K562 (cell line): ENCODE measurements at regions not wholly inside any gene's neighbourhood (a gene's known extent, or its start where the extent isn't known, plus 50 kb on each side); places are given as distances from the start of the nearest gene placed in this dataset.

Source experiments
- ATAC-seq: fragments of 200-7000 bp; cut with Tn5 transposase; 3 replicates; pipeline ENCODE4 v1.9.1; 2020; ENCODE audit warnings: moderate library complexity
- BruUV-seq: library from RNA; stranded (reverse); fragments of 400-500 nt; replicated peaks from 2 replicates; lab custom pipeline; 2021; lab: Mats Ljungman, UMichigan
- CTCF ChIA-PET: fragments of 300-600 bp; formaldehyde crosslinking; extraction: SDS; loops from one replicate; lab custom pipeline; 2021; ENCODE audit warnings: low intra/inter-chr PET ratio; lab: Yijun Ruan, JAX
- POLR2A ChIA-PET: fragments of 300-600, 350-650 bp; sonication (Branson Sonifier 250); formaldehyde crosslinking; extraction: SDS; loops from one replicate; lab custom pipeline; 2021; ENCODE audit warnings: antibody characterized with exemption, inconsistent platforms; lab: Yijun Ruan, JAX
- DNase-seq, 4 experiments: peaks; one replicate each; pipeline versions ENCODE4 v3.0.0 to v3.0.0-alpha.2; 2011 to 2018; ENCODE audit warnings: low spot score in 3 of 4, mixed read lengths in 3 of 4; ENCODE audit errors: extremely low read depth in 1 of 4
- FAIRE-seq: peaks from 2 replicates; lab custom pipeline; 2011; peaks lifted over from hg19 to GRCh38; lab: Jason Lieb, UNC
- H2AFZ ChIP-seq: 2 replicates; pipeline ENCODE4 v1.6.0; 2011; ENCODE audit warnings: low read depth, low read length, control low read depth, inconsistent platforms
- H3K27ac ChIP-seq: fragments of 200-600 bp; 3 replicates; pipeline ENCODE4 v1.8.0; 2011; ENCODE audit warnings: low read depth, mild to moderate bottlenecking, control low read depth, inconsistent platforms, low read length, moderate library complexity, mixed read lengths; ENCODE audit errors: extremely low read depth
- H3K27me3 ChIP-seq, 2 experiments: fragments of 300-600 bp in 1 of 2; 2 replicates in 1 of 2; 3 replicates in 1 of 2; pipeline versions ENCODE4 v1.6.0 to v1.8.0; 2011; ENCODE audit warnings: inconsistent platforms in 2 of 2, low read length in 2 of 2, mild to moderate bottlenecking in 1 of 2, mixed read lengths in 1 of 2, moderate library complexity in 1 of 2; ENCODE audit not compliant: control insufficient read depth in 2 of 2, insufficient read depth in 2 of 2
- H3K36me3 ChIP-seq: fragments of 300-600 bp; 3 replicates; pipeline ENCODE4 v1.8.0; 2011; ENCODE audit warnings: mild to moderate bottlenecking, low read length, inconsistent platforms; ENCODE audit not compliant: control insufficient read depth, insufficient read depth
- H3K4me1 ChIP-seq, 2 experiments: fragments of 200-600 bp in 1 of 2; replicated peaks in 1 of 2; 2 replicates in 1 of 2; 3 replicates in 1 of 2; pipeline versions ENCODE4 v1.5.1 to v1.8.0; 2011; ENCODE audit warnings: inconsistent platforms in 2 of 2, low read length in 2 of 2, mild to moderate bottlenecking in 1 of 2, mixed read lengths in 1 of 2, moderate library complexity in 1 of 2; ENCODE audit not compliant: control insufficient read depth in 2 of 2, insufficient read depth in 2 of 2
- H3K4me2 ChIP-seq: 2 replicates; pipeline ENCODE4 v1.6.1; 2011; ENCODE audit warnings: low read length, control low read depth, inconsistent platforms, mixed read lengths; ENCODE audit not compliant: insufficient read depth
- H3K4me3 ChIP-seq: fragments of 200-600 bp; sonication (generic), shearing (Covaris generic); 2 replicates; pipeline ENCODE4 v1.5.1; 2016; ENCODE audit warnings: control low read depth, inconsistent platforms
- H3K79me2 ChIP-seq: fragments of 200-600 bp; 3 replicates; pipeline ENCODE4 v1.8.0; 2011; ENCODE audit warnings: low read length, inconsistent platforms; ENCODE audit not compliant: control insufficient read depth, insufficient read depth
- H3K9ac ChIP-seq, 2 experiments: 2 replicates each; pipeline versions ENCODE4 v1.6.0 to v1.6.1; 2011; ENCODE audit warnings: low read depth in 2 of 2, low read length in 2 of 2, control low read depth in 1 of 2, inconsistent platforms in 1 of 2, mild to moderate bottlenecking in 1 of 2, mixed read lengths in 1 of 2; ENCODE audit not compliant: insufficient read depth in 1 of 2
- H3K9me1 ChIP-seq: one replicate; pipeline ENCODE4 v1.6.0; 2011; ENCODE audit warnings: inconsistent platforms, mild to moderate bottlenecking, low read length, moderate library complexity; ENCODE audit not compliant: control insufficient read depth, insufficient read depth
- H3K9me3 ChIP-seq: replicated peaks from 2 replicates; pipeline ENCODE4 v1.5.1; 2011; ENCODE audit warnings: low read depth, low read length, inconsistent platforms; ENCODE audit not compliant: control insufficient read depth, insufficient read depth
- H4K20me1 ChIP-seq: replicated peaks from 2 replicates; pipeline ENCODE4 v1.6.1; 2011; ENCODE audit warnings: low read length, inconsistent platforms, mixed read lengths; ENCODE audit not compliant: control insufficient read depth, insufficient read depth
- GTF2E2 ChIP-seq: fragments of 200-800 bp; sonication (Bioruptor generic); IDR thresholded peaks from 2 replicates; pipeline ENCODE4 v1.6.1; 2016; ENCODE audit warnings: missing genetic modification characterization, missing compliant biosample characterization
- HIVEP1 ChIP-seq: fragments of 250-450 bp; sonication (Bioruptor Pico); IDR thresholded peaks from 2 replicates; pipeline ENCODE4 v1.4.0; 2020; ENCODE audit warnings: mild to moderate bottlenecking
- MTA3 ChIP-seq: fragments of 450-650 bp; formaldehyde crosslinking; IDR thresholded peaks from 2 replicates; pipeline ENCODE4 v1.6.1; 2017; ENCODE audit warnings: mild to moderate bottlenecking, borderline replicate concordance
- PRPF4 ChIP-seq: fragments of 200-400 bp; formaldehyde crosslinking; IDR thresholded peaks from one replicate; pipeline ENCODE4 v1.6.1; 2017; ENCODE audit warnings: low read length, low read depth, mild to moderate bottlenecking; ENCODE audit not compliant: insufficient read depth, poor library complexity, severe bottlenecking
- SMARCA5 ChIP-seq: fragments of 450-650 bp; IDR thresholded peaks from 2 replicates; pipeline ENCODE4 v1.6.1; 2016
- ZNF586 ChIP-seq: fragments of 450-650 bp; formaldehyde crosslinking; conservative IDR thresholded peaks from 2 replicates; pipeline ENCODE4 v1.4.0; 2020; ENCODE audit warnings: mild to moderate bottlenecking, moderate library complexity
- WGBS: fragments of 100-300 bp; shearing (Covaris generic); methylation state at CpG from one replicate; pipeline ENCODE4 v1.1.6; 2016; ENCODE audit warnings: low coverage, mixed read lengths; ENCODE audit not compliant: insufficient coverage; ENCODE audit errors: missing lambda C conversion rate; 5-methylcytosine and 5-hydroxymethylcytosine counted together
- in situ Hi-C: fragments of 300-500 bp; cut with MboI; formaldehyde crosslinking; loops from 4 replicates; pipeline ENCODE4 v1.15.0; 2018; ENCODE audit warnings: inconsistent platforms, mixed read lengths
- intact Hi-C: fragments of 100-400 bp; cut with micrococcal nuclease; formaldehyde crosslinking; loops from 2 replicates; pipeline ENCODE4 v1.14.2; 2022
- TF ChIP-seq, protein P1 (sequence below): fragments of 450-650 bp; IDR thresholded peaks from 2 replicates; pipeline ENCODE4 v1.6.1; 2018; ENCODE audit not compliant: partially characterized antibody
- TF ChIP-seq, protein P2 (sequence below): fragments of 450-650 bp; IDR thresholded peaks from 2 replicates; pipeline ENCODE4 v1.7.1; 2018; ENCODE audit warnings: mild to moderate bottlenecking, low read depth; ENCODE audit not compliant: partially characterized antibody
- TF ChIP-seq, protein P3 (sequence below): fragments of 200-800 bp; sonication (Bioruptor generic); IDR thresholded peaks from 2 replicates; pipeline ENCODE4 v1.6.1; 2017; ENCODE audit warnings: missing genetic modification characterization, missing compliant biosample characterization
- TF ChIP-seq, protein P4 (sequence below): fragments of 250-450 bp; sonication (Bioruptor Pico); IDR thresholded peaks from 2 replicates; pipeline ENCODE4 v1.8.0; 2021; ENCODE audit warnings: borderline replicate concordance, mild to moderate bottlenecking, moderate library complexity; ENCODE audit not compliant: poor library complexity, severe bottlenecking

DNA sequence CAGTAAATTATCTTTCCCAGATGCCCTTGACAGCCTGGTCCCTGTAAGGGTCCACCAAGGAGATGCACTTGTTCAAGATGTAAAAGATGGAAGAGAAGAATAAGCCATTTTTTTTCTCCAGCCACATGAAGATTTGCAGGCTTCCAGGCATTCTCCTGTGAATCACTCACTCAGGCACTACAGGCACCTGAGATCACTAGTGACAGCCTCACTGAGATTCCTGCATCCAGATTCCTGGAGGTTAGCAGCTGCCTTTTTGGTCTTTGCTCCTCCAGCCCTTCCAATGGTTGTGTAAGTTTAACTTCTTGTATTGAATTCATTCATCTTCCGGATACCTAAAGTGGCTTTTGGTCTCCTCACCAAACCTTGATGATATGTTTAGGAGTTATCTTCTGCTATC, 630.2 kb upstream of the CADM1 start:
- Histone ChIP-seq H3K27ac (no peak overlapping the region), H3K9ac (no peak overlapping the region), H3K4me1 (no peaks in the 10 kb centered on the region), H3K9me3 (no peaks in the 10 kb centered on the region), H3K79me2 (no peaks in the 10 kb centered on the region), H3K36me3 (no peaks in the 10 kb centered on the region), H3K9me1 (no peaks in the 10 kb centered on the region), H3K27me3 (no peaks in the 10 kb centered on the region; a peak in 1 of 5 replicates), H3K4me3 (no peak overlapping the region), H4K20me1 (no peaks in the 10 kb centered on the region), H3K4me2 (no peak overlapping the region), H2AFZ (no peak overlapping the region)
- intact Hi-C loops, result no loop called here
- CTCF ChIA-PET, result no interaction called here
- WGBS, result 0% methylated on average over 1 of the region's 1 CpG
- ATAC-seq (no peak), FAIRE-seq (no peak), DNase-seq (no peak)
- POLR2A ChIA-PET, result interaction anchor here (0.8 kb wide), 1 partner anchor 14 kb away, joined by 3 read pairs; no protein-coding TSS in a partner anchor
- BruUV-seq, result no TSS peak
- in situ Hi-C loops, result no loop called here
- TF ChIP-seq, protein P1, sequence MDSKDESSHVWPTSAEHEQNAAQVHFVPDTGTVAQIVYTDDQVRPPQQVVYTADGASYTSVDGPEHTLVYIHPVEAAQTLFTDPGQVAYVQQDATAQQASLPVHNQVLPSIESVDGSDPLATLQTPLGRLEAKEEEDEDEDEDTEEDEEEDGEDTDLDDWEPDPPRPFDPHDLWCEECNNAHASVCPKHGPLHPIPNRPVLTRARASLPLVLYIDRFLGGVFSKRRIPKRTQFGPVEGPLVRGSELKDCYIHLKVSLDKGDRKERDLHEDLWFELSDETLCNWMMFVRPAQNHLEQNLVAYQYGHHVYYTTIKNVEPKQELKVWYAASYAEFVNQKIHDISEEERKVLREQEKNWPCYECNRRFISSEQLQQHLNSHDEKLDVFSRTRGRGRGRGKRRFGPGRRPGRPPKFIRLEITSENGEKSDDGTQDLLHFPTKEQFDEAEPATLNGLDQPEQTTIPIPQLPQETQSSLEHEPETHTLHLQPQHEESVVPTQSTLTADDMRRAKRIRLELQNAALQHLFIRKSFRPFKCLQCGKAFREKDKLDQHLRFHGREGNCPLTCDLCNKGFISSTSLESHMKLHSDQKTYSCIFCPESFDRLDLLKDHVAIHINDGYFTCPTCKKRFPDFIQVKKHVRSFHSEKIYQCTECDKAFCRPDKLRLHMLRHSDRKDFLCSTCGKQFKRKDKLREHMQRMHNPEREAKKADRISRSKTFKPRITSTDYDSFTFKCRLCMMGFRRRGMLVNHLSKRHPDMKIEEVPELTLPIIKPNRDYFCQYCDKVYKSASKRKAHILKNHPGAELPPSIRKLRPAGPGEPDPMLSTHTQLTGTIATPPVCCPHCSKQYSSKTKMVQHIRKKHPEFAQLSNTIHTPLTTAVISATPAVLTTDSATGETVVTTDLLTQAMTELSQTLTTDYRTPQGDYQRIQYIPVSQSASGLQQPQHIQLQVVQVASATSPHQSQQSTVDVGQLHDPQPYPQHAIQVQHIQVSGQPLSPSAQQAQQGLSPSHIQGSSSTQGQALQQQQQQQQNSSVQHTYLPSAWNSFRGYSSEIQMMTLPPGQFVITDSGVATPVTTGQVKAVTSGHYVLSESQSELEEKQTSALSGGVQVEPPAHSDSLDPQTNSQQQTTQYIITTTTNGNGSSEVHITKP, result no peak
- TF ChIP-seq, protein P2, sequence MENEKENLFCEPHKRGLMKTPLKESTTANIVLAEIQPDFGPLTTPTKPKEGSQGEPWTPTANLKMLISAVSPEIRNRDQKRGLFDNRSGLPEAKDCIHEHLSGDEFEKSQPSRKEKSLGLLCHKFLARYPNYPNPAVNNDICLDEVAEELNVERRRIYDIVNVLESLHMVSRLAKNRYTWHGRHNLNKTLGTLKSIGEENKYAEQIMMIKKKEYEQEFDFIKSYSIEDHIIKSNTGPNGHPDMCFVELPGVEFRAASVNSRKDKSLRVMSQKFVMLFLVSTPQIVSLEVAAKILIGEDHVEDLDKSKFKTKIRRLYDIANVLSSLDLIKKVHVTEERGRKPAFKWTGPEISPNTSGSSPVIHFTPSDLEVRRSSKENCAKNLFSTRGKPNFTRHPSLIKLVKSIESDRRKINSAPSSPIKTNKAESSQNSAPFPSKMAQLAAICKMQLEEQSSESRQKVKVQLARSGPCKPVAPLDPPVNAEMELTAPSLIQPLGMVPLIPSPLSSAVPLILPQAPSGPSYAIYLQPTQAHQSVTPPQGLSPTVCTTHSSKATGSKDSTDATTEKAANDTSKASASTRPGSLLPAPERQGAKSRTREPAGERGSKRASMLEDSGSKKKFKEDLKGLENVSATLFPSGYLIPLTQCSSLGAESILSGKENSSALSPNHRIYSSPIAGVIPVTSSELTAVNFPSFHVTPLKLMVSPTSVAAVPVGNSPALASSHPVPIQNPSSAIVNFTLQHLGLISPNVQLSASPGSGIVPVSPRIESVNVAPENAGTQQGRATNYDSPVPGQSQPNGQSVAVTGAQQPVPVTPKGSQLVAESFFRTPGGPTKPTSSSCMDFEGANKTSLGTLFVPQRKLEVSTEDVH, result no peak
- TF ChIP-seq PRPF4 (no peak), HIVEP1 (no peak), MTA3 (no peak), SMARCA5 (no peak), GTF2E2 (tag) (no peak), ZNF586 (CRISPR knock-in tag) (no peak)
- TF ChIP-seq, protein P3, sequence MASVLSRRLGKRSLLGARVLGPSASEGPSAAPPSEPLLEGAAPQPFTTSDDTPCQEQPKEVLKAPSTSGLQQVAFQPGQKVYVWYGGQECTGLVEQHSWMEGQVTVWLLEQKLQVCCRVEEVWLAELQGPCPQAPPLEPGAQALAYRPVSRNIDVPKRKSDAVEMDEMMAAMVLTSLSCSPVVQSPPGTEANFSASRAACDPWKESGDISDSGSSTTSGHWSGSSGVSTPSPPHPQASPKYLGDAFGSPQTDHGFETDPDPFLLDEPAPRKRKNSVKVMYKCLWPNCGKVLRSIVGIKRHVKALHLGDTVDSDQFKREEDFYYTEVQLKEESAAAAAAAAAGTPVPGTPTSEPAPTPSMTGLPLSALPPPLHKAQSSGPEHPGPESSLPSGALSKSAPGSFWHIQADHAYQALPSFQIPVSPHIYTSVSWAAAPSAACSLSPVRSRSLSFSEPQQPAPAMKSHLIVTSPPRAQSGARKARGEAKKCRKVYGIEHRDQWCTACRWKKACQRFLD (CRISPR knock-in tag), result no peak
- TF ChIP-seq, protein P4, sequence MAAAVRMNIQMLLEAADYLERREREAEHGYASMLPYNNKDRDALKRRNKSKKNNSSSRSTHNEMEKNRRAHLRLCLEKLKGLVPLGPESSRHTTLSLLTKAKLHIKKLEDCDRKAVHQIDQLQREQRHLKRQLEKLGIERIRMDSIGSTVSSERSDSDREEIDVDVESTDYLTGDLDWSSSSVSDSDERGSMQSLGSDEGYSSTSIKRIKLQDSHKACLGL, result no peak
